ENCODE measurements at regions not wholly inside any gene's neighbourhood (a gene's known extent, or its start where the extent isn't known, plus 50 kb on each side); places are given as distances from the start of the nearest gene placed in this dataset.

- Histone ChIP-seq H3K18ac (ENCODE audit: extremely low read depth, low read length) (no peak overlapping the region), H2BK12ac (ENCODE audit: low read depth, low read length) (no peak overlapping the region), H3K4me2 (ENCODE audit: insufficient read depth in 1 of 2, low read depth in 2 of 2, low read length in 2 of 2) (no peak overlapping the region), H2AFZ (ENCODE audit: low read length) (no peak overlapping the region), H3K27ac (ENCODE audit: low read depth, low read length) (no peak overlapping the region), H3K4ac (replicated peaks; ENCODE audit: insufficient read length, low read depth, low read length) (no peak overlapping the region), H3K79me2 (ENCODE audit: control insufficient read depth in 1 of 2, insufficient read depth in 2 of 2, low read length in 2 of 2) (no peaks in the 10 kb centered on the region), H2BK15ac (ENCODE audit: low read length) (no peak overlapping the region), H2BK5ac (ENCODE audit: low read depth, low read length) (no peak overlapping the region), H4K20me1 (replicated peaks in 1 of 2; ENCODE audit: control insufficient read depth in 1 of 2, insufficient read depth in 2 of 2, low read length in 2 of 2) (no peaks in the 10 kb centered on the region), H2AK5ac (ENCODE audit: low read depth, low read length) (no peak overlapping the region), H2BK120ac (replicated peaks; ENCODE audit: low read depth, low read length) (no peak overlapping the region), H3K56ac (replicated peaks; ENCODE audit: insufficient read length, low read depth, low read length) (no peak overlapping the region), H3K9ac (replicated peaks in 1 of 4; ENCODE audit: extremely low read depth in 1 of 4, low read depth in 3 of 4, low read length in 3 of 4) (no peak overlapping the region), H4K91ac (replicated peaks; ENCODE audit: insufficient read length, low read length) (no peak overlapping the region), H4K8ac (ENCODE audit: extremely low read depth, insufficient read depth, low read length) (no peak overlapping the region), H3K27me3 (replicated peaks in 1 of 4; ENCODE audit: control insufficient read depth in 3 of 4, extremely low read depth in 1 of 4, insufficient read depth in 3 of 4, low read length in 3 of 4) (no peaks in the 10 kb centered on the region), H3K79me1 (ENCODE audit: low read depth, low read length) (no peaks in the 10 kb centered on the region), H3K14ac (ENCODE audit: insufficient read length) (no peak overlapping the region), H3K4me3 (ENCODE audit: extremely low read depth in 1 of 4, insufficient read depth in 2 of 4, low read depth in 3 of 4, low read length in 4 of 4) (no peak overlapping the region), H3K9me3 (ENCODE audit: insufficient read depth in 2 of 2, low read depth in 1 of 2, low read length in 1 of 2) (peaks cover 0 to 2% of the 10 kb centered on the region in 2 experiments; a peak in 1 of 4 replicates), H4K5ac (ENCODE audit: insufficient read length, low read depth, low read length) (no peak overlapping the region), H3K4me1 (replicated peaks in 1 of 4; ENCODE audit: control insufficient read depth in 3 of 4, insufficient read depth in 4 of 4, low read length in 3 of 4) (no peaks in the 10 kb centered on the region), H3K36me3 (ENCODE audit: control insufficient read depth in 2 of 4, insufficient read depth in 4 of 4, low read length in 3 of 4) (no peaks in the 10 kb centered on the region), H3K23me2 (ENCODE audit: low read depth, low read length) (no peaks in the 10 kb centered on the region), H3K23ac (ENCODE audit: insufficient read length) (no peak overlapping the region), H2BK20ac (ENCODE audit: low read length) (no peak overlapping the region)
- TF ChIP-seq CHD1 (IDR thresholded peaks at IDR 0.05; ENCODE audit: low read depth, low read length) (no peak), CBX8 (IDR thresholded peaks at IDR 0.05; ENCODE audit: borderline replicate concordance, low read depth, low read length) (no peak), EP300 (IDR thresholded peaks at IDR 0.05; ENCODE audit: borderline replicate concordance in 1 of 2, low read depth in 2 of 2, low read length in 2 of 2) (no peak), JUN (IDR thresholded peaks at IDR 0.05; ENCODE audit: low read depth, low read length) (no peak), CEBPB (IDR thresholded peaks at IDR 0.05; ENCODE audit: low read depth, low read length) (no peak), HDAC6 (IDR thresholded peaks at IDR 0.05; ENCODE audit: low read depth, low read length) (no peak), GABPA (IDR thresholded peaks at IDR 0.05; ENCODE audit: borderline replicate concordance, insufficient read depth, low read length) (no peak), TEAD4 (IDR thresholded peaks at IDR 0.05; ENCODE audit: low read depth, low read length) (no peak), KDM4A (IDR thresholded peaks at IDR 0.05; ENCODE audit: low read depth, low read length, severe bottlenecking) (no peak), RFX5 (IDR thresholded peaks at IDR 0.05; ENCODE audit: borderline replicate concordance, low read depth, low read length) (no peak), SP4 (IDR thresholded peaks at IDR 0.05; ENCODE audit: low read length) (no peak), KDM5A (IDR thresholded peaks at IDR 0.05; ENCODE audit: low read length) (no peak), ASH2L (IDR thresholded peaks at IDR 0.05; ENCODE audit: low read length) (no peak)
- FAIRE-seq: no peak
- no peak for DNase-seq (ENCODE audit: low read depth in 1 of 2, low spot score in 2 of 2)
- POLR2A ChIA-PET (ENCODE audit: partially characterized antibody): no interaction called here
- CTCF ChIA-PET (ENCODE audit: partially characterized antibody): interaction anchor here (1.5 kb wide), 1 partner anchor 18 kb away, joined by 3 read pairs; no protein-coding TSS in a partner anchor
Measured at GRCh38 chr3:17823816-17824215, 81.4 kb upstream of the TBC1D5 start.

All from H1 (cell line).